NOMO-1 treated with DMSO at 0.1 percent for 48 hours (cell line): ENCODE measurements at regions not wholly inside any gene's neighbourhood (a gene's known extent, or its start where the extent isn't known, plus 50 kb on each side); places are given as distances from the start of the nearest gene placed in this dataset.
A peak's percentile ranks its signal among the peaks of the same experiment; 100 is the strongest.
"Not testable (repeated sequence)": the region's sequence is repeated elsewhere in the genome, so short reads cannot be mapped to it uniquely, and the experiment has no call there.

Source experiments
- DNase-seq: peaks from one replicate; lab custom pipeline; 2025; ENCODE audit not compliant: unreplicated experiment; lab: John Stamatoyannopoulos, UW

- DNase-seq: no peak
Measured at GRCh38 chr4:179353786-179354185, 1911.5 kb upstream of the AGA start.

DNA sequence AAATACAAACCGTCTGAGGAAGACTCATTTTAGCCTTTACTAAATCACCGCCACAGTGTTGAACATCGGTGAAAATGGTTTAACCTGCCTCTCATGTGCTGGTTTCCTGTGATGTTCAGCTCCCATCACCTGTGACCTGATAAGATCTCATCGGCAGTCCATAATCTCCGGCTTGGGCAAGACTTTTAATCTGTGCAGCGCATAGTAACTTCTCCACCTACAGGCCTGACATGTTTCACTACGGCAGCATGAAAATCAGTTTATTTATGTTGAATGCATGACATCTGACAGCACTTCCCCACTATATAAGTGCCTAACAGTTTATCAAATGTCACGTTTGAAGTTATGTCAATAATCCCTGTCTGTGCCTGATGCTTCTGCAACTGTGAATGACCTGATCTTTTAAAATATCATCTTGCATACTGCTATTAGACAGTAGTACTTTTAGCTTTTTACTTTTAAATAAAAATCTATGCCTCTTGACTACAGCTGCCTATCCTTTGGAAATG lies 1919.8 kb upstream of the AGA start:
- DNase-seq: no peak

DNA sequence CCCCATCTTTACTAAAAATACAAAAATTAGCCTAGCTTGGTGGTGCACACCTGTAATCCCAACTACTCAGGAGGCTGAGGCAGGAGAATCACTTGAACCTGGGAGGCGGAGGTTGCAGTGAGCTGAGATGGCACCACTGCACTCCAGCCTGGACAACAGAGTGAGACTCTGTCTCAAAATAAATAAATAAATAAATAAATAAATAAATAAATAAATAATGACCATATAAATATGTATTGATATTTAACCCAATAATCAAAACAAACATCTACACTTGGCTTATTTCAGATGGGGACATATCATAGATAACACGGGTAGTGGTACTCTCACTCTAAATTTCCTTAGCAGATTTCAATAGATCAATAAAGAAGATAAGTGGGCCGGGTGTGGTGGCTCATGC lies 1923.7 kb upstream of the AGA start:
- DNase-seq: not testable (repeated sequence)

DNA sequence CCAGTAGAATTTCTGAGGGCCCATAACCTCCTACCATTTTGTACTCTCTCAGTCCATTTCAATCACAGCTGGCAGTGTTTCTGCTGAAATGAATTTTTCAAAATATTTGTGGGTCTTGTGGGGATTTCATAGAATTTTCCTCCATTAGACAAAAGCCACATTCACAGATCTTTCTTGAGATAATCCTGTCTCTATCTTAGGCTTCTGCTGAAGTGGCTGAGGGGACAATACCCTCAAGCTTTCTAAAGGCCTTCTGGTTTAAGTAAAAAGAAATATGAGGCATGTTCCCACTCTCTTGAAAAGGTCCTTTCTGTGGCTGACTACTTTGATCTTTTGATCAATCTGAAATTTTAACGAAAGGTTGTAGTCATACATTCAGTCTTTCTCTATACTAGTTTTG lies 1930.0 kb upstream of the AGA start:
- no peak for DNase-seq

GRCh38 chr4:179372746-179373145 lies 1930.5 kb upstream of the AGA start:
- peak; percentile 79 for DNase-seq

DNA sequence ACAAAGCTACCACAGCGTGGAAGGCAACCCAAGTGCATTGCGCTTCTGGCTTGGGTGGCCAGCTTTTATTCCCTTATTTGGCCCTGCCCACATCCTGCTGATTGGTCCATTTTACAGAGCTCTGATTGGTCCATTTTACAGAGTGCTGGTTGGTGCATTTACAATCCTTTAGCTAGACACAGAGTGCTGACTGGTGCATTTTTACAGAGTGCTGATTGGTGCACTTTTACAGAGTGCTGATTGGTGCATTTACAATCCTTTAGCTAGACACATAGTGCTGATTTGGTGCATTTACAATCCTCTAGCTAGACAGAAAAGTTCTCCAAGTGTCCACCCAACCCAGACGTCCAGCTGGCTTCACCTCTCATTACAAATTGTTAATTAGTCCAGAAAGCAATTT lies 1936.6 kb upstream of the AGA start:
- DNase-seq: not testable (repeated sequence)

- no peak for DNase-seq
Measured at GRCh38 chr4:179392787-179393186, 1950.5 kb upstream of the AGA start.

DNA sequence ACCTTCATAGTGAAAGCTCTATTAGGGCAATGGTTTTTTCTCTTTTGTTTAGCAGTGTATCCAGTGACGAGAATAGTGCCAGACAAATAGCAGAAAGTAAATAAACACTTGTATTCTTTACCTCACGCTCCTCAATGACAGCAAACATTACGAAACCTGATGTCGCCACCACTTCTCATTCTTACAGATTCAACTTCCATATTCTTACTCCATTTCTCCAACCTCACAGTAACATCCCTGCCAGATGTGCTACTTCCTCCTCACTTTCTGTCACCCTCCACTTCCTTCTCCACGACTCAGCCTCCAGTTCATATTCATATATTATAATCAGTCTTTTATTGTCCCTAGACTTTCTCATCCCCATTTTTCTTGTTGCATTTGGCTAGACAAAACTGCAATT lies 1956.2 kb upstream of the AGA start:
- DNase-seq: peak; percentile 85

GRCh38 chr4:179399054-179399782 lies 1957.0 kb upstream of the AGA start:
- DNase-seq: no peak

GRCh38 chr4:179415037-179415846 lies 1973.0 kb upstream of the AGA start:
- no peak for DNase-seq

GRCh38 chr4:179415847-179416223 lies 1973.6 kb upstream of the AGA start:
- DNase-seq: no peak

DNA sequence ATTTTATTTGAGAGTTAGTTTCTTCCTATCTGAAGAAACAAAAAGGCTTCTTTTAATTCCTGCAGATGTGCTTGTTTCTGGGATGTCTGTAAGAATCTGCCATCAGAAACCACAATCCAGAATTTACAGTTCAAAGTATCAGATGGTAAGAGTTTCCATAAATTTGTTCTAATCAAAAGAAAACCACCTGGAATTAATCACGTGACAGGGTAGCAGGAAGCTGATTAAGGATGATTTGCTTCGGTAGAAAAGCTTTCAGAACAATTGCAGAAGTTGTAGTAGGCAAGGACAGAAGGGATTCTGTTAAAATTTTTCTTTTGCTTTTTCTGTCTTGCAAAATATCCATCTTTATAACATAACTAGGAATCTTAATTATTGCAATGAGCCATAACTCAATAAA lies 1975.1 kb upstream of the AGA start:
- no peak for DNase-seq

- no peak for DNase-seq
Measured at GRCh38 chr4:179437962-179438361, 1995.7 kb upstream of the AGA start.

GRCh38 chr4:179441596-179441995 lies 1999.4 kb upstream of the AGA start:
- no peak for DNase-seq

GRCh38 chr4:179447308-179447707 lies 2005.1 kb upstream of the AGA start:
- DNase-seq: no peak

GRCh38 chr4:179465131-179465797 lies 2023.0 kb upstream of the AGA start:
- peak; percentile 61 for DNase-seq

DNA sequence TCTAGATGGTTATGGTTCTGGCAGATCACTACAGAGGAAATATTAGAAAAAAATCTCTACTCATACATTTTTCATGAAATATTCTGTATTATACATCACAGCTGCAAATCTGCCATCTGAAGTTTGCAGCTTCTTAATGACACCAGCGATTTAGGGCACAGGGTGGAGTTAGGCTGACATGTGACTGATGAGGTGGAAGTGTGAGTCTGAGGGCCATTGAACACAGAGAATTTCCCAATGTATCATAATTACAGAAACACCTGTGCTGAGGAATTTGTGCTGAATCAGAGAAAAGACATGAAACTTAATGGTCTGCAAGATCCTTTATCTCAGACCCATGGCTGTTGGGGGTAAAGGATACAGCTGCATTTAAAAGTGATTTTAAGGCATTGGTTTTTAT lies 2025.6 kb upstream of the AGA start:
- no peak for DNase-seq

- no peak for DNase-seq
Measured at GRCh38 chr4:179472164-179472563, 2029.9 kb upstream of the AGA start.

- DNase-seq: no peak
Measured at GRCh38 chr4:179478608-179479007, 2036.4 kb upstream of the AGA start.

- no peak for DNase-seq
Measured at GRCh38 chr4:179485781-179486180, 2043.5 kb upstream of the AGA start.

DNA sequence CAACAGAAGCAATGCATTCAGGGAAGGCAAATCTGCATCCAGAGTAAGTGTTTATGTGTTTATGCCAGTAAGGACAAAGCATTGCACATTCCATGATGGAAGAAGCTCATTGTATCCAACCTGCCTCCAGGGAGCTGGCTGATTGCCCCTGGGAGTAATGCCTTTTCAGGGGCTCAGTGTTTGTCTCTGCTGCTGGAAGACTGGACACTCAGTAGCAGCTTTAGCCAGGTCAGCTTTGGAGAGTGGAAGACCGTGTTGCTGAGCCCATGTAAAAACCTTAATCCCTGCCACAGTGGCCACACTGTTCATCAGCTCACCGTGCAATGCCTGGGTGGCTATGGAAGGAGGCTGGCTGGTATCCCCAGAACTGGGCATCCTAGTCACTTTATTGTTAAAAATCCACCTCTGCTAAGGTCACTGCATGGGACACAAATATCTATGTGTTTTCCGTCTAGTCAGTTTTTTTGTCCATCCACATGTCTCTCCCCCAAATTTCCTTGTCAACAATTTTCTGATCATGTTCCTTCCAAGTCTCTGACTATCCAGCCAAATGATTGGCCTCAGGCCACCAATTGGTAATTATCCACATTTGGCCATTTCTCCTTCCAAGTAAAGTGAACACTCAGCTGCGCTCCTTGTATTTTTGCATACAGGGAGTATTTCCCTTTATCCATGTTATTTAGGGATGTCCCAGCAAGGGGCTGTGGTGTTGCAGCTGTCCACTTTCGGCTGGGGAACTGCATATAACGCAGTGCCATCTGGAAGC lies 2044.5 kb upstream of the AGA start:
- DNase-seq: no peak
